Parathyroid adenoma (tissue), 2 donors: ENCODE measurements at regions not wholly inside any gene's neighbourhood (a gene's known extent, or its start where the extent isn't known, plus 50 kb on each side); places are given as distances from the start of the nearest gene placed in this dataset.

Source experiments
- H2AFZ ChIP-seq: fragments of 300-600 bp; sonication (generic); one replicate; pipeline ENCODE4 v1.7.0; 2017; ENCODE audit warnings: antibody characterized with exemption, mild to moderate bottlenecking
- H3K27ac ChIP-seq: fragments of 300-600 bp; sonication (generic); one replicate; pipeline ENCODE4 v1.7.0; 2017
- H3K27me3 ChIP-seq: fragments of 300-600 bp; sonication (generic); one replicate; pipeline ENCODE4 v1.7.0; 2017; ENCODE audit warnings: low read length; ENCODE audit not compliant: control insufficient read depth, insufficient read depth
- H3K36me3 ChIP-seq: fragments of 300-600 bp; sonication (generic); one replicate; pipeline ENCODE4 v1.7.0; 2017; ENCODE audit warnings: low read length; ENCODE audit not compliant: control insufficient read depth, insufficient read depth
- H3K4me1 ChIP-seq: fragments of 300-600 bp; sonication (generic); one replicate; pipeline ENCODE4 v1.7.0; 2017; ENCODE audit warnings: control low read depth
- H3K4me2 ChIP-seq: fragments of 300-600 bp; sonication (generic); one replicate; pipeline ENCODE4 v1.7.0; 2017; ENCODE audit warnings: low read length
- H3K4me3 ChIP-seq: fragments of 300-600 bp; sonication (generic); one replicate; pipeline ENCODE4 v1.7.0; 2017; ENCODE audit warnings: low read depth, low read length
- H3K79me2 ChIP-seq: fragments of 300-600 bp; sonication (generic); one replicate; pipeline ENCODE4 v1.7.0; 2017; ENCODE audit warnings: control low read depth
- H3K9ac ChIP-seq: fragments of 300-600 bp; sonication (generic); one replicate; pipeline ENCODE4 v1.7.0; 2017; ENCODE audit warnings: mild to moderate bottlenecking
- H3K9me3 ChIP-seq: fragments of 300-600 bp; sonication (generic); one replicate; pipeline ENCODE4 v1.7.0; 2017; ENCODE audit warnings: low read length; ENCODE audit not compliant: control insufficient read depth
- TF ChIP-seq, protein P1 (sequence below): fragments of 300-600 bp; sonication (generic); IDR thresholded peaks from one replicate; pipeline ENCODE4 v1.7.0; 2017; ENCODE audit warnings: antibody characterized with exemption, mild to moderate bottlenecking
- donor health status: primary hyperparathyroidism.

DNA sequence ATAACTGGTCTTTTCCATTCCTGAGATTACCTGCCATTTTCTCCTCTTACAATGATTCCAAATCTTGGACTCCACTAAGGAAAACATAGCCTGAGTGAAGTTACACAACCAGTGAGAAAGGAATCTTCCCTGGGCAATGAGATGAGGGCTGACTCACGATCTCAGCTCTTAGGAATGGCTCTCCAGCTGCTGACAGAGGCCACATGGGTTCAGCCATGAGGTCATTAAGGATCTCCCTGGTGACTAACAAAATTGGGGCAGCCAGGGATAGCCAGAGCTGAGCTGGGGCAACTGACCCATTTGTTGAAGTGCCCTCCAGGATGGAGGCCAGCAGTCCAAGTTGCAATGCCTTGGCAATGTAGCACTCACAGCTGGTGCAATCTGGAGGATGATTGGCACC, 78.7 kb upstream of the MKLN1 start:
- H3K4me1 ChIP-seq, result no peaks in the 10 kb centered on the region
- no peak overlapping the region for H3K4me2 ChIP-seq
- H2AFZ ChIP-seq, result no peak overlapping the region
- H3K36me3 ChIP-seq, result no peaks in the 10 kb centered on the region
- TF ChIP-seq, protein P1, sequence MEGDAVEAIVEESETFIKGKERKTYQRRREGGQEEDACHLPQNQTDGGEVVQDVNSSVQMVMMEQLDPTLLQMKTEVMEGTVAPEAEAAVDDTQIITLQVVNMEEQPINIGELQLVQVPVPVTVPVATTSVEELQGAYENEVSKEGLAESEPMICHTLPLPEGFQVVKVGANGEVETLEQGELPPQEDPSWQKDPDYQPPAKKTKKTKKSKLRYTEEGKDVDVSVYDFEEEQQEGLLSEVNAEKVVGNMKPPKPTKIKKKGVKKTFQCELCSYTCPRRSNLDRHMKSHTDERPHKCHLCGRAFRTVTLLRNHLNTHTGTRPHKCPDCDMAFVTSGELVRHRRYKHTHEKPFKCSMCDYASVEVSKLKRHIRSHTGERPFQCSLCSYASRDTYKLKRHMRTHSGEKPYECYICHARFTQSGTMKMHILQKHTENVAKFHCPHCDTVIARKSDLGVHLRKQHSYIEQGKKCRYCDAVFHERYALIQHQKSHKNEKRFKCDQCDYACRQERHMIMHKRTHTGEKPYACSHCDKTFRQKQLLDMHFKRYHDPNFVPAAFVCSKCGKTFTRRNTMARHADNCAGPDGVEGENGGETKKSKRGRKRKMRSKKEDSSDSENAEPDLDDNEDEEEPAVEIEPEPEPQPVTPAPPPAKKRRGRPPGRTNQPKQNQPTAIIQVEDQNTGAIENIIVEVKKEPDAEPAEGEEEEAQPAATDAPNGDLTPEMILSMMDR, result no peak
- H3K9ac ChIP-seq, result no peak overlapping the region
- H3K27me3 ChIP-seq, result no peaks in the 10 kb centered on the region
- no peaks in the 10 kb centered on the region for H3K79me2 ChIP-seq
- no peaks in the 10 kb centered on the region for H3K9me3 ChIP-seq
- H3K27ac ChIP-seq, result no peak overlapping the region
- no peak overlapping the region for H3K4me3 ChIP-seq

DNA sequence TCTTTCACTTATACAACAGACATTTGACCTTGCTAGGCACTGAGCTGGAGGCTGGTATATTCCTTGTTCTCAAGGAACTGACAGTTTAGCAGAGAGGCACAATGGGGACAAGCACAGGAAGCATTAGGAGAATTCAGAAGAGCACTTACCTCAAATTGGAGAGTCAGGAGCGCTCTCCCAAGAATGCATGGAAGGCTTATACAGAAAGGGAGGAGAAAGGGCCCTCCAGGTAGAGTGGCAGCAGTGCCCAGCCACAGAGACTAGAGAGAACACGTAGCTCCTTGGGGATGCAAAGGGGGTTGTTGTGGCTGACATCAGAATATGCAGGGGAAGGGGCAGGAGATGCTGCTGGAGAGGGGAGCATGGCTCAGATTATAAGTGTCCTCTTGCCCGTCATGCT, 78.2 kb upstream of the MKLN1 start:
- H3K27ac ChIP-seq, result no peak overlapping the region
- TF ChIP-seq, protein P1, result no peak
- no peaks in the 10 kb centered on the region for H3K4me1 ChIP-seq
- no peak overlapping the region for H3K9ac ChIP-seq
- H3K4me2 ChIP-seq, result no peak overlapping the region
- H3K4me3 ChIP-seq, result no peak overlapping the region
- no peaks in the 10 kb centered on the region for H3K79me2 ChIP-seq
- no peaks in the 10 kb centered on the region for H3K9me3 ChIP-seq
- H2AFZ ChIP-seq, result no peak overlapping the region
- no peaks in the 10 kb centered on the region for H3K36me3 ChIP-seq
- no peaks in the 10 kb centered on the region for H3K27me3 ChIP-seq

DNA sequence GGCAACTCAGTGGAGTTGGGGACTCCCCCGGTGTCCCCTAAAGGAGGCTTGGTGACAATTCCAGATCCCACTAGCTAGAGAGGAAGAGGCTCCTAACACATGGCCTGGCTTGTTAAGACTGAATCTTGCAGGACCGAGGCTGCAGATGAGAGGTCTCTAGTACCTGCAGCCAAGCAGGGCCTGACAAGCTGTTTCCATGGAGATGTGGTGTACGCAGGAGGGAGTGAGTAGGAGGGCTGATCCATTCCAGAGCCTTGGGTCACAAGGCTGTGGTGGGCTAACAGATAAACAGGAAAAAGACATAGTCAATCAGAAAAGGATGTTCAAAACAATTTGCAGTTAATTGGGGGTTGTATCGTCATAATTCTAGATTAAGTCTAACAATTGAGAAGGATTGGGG, 77.3 kb upstream of the MKLN1 start:
- Histone ChIP-seq H2AFZ (no peak overlapping the region), H3K79me2 (no peaks in the 10 kb centered on the region), H3K4me1 (no peaks in the 10 kb centered on the region), H3K36me3 (no peaks in the 10 kb centered on the region), H3K9me3 (no peaks in the 10 kb centered on the region), H3K4me2 (no peak overlapping the region), H3K27me3 (no peaks in the 10 kb centered on the region), H3K4me3 (no peak overlapping the region), H3K9ac (no peak overlapping the region), H3K27ac (no peak overlapping the region)
- TF ChIP-seq, protein P1, result no peak

DNA sequence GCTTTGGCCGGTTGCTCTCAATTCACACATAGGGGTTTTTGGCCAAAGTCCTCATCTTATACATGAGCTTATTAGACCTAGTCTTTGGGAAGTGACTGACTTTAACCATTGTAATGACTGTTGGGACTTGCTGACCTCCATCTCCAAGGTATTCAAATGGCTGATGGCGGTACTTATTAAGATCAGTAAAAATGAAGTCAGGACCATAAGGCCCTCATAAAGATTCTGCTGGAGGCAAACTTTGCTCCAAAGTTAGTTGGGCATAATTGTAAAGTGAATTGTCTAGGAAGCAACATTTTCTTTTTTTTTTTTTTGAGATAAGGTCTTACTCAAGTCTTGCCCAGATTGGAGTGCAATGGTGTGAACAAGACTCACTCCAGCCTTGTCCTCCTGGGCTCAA, 76.3 kb upstream of the MKLN1 start:
- TF ChIP-seq, protein P1, result no peak
- Histone ChIP-seq H2AFZ (no peak overlapping the region), H3K27ac (no peak overlapping the region), H3K27me3 (no peaks in the 10 kb centered on the region), H3K79me2 (no peaks in the 10 kb centered on the region), H3K36me3 (no peaks in the 10 kb centered on the region), H3K4me3 (no peak overlapping the region), H3K4me2 (no peak overlapping the region), H3K9me3 (no peaks in the 10 kb centered on the region), H3K4me1 (no peaks in the 10 kb centered on the region), H3K9ac (no peak overlapping the region)

DNA sequence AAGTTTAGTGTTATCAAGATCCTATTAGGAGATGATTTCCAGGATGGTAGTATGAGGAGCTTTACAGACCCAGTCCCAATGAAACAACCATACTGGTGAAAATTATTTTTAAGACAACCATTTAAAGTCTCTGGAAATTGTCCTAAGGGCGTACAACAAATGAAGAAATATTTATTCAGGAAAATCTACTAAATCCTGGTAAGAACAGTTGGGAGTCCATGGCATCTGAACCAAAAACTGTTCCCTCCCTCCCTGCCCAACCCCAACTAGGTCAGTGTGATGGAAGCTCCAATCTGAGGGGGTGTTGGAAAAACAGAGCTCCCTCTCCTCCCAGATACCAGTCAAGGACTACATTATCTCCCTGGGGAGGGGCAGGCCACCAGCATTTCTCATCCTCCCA, 74.7 kb upstream of the MKLN1 start:
- no peak overlapping the region for H3K4me2 ChIP-seq
- H3K4me1 ChIP-seq, result no peaks in the 10 kb centered on the region
- H3K9me3 ChIP-seq, result no peaks in the 10 kb centered on the region
- TF ChIP-seq, protein P1, result no peak
- no peak overlapping the region for H3K9ac ChIP-seq
- H3K79me2 ChIP-seq, result no peaks in the 10 kb centered on the region
- H3K27ac ChIP-seq, result no peak overlapping the region
- no peak overlapping the region for H2AFZ ChIP-seq
- no peaks in the 10 kb centered on the region for H3K36me3 ChIP-seq
- no peak overlapping the region for H3K4me3 ChIP-seq
- no peaks in the 10 kb centered on the region for H3K27me3 ChIP-seq
